Skeletal muscle cell (primary cell): ENCODE measurements at regions not wholly inside any gene's neighbourhood (a gene's known extent, or its start where the extent isn't known, plus 50 kb on each side); places are given as distances from the start of the nearest gene placed in this dataset.
"Not testable (repeated sequence)": the region's sequence is repeated elsewhere in the genome, so short reads cannot be mapped to it uniquely, and the experiment has no call there.

ENCODE experiments used
- DNase-seq: peaks from one replicate; pipeline ENCODE4 v3.0.0-alpha.2; 2010; ENCODE audit warnings: low read depth
- H3K4me3 ChIP-seq: 2 replicates; pipeline ENCODE4 v1.5.1; 2011; ENCODE audit warnings: low read depth, mild to moderate bottlenecking, control low read depth, low read length, moderate library complexity

DNA sequence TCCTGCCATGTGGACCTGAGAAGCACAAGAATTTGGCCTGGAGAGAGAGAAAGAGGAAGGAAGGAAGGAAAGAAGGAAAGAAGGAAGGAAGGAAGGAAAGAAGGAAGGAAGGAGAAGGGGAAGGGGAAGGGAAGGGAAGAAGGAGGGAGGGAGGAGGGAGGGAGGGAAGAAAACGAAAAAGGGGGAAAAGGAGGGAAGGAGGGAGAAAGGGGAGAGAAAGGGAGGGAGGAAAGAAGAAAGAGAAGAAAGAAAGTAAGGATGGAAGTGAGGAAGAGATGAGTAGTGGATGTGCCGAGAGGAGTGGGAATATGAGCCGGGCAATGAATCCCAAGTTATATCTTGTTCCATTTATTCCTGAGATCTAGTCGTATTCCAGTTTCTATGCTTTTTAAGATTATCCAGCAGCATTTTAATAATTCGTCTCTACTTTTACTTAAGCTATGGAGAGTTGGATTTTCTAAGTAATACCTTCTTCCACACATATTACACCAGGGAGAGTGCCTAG is 247.8 kb downstream of the TDRD15 start:
- no peak overlapping the region for H3K4me3 ChIP-seq
- no peak for DNase-seq

DNA sequence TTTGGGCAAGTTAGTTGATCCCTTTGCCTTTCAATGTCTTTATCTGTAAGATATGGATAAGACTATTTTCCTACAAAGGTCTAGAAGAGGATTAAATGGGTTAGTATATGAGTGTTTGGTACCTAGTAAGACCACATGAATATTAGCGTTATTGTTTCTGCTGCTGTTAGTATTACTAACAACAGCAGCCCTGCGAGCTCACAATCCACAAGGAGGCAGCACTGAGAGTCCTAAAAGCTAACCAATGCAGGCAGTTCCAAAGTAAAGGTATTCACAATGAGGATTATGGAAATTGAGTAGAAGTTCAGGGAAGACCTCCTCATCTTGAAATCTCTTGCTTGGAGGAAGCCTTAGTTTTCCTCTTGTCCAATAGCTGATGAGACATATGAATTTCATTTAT is 248.9 kb downstream of the TDRD15 start:
- DNase-seq = no peak
- H3K4me3 ChIP-seq = no peak overlapping the region

DNA sequence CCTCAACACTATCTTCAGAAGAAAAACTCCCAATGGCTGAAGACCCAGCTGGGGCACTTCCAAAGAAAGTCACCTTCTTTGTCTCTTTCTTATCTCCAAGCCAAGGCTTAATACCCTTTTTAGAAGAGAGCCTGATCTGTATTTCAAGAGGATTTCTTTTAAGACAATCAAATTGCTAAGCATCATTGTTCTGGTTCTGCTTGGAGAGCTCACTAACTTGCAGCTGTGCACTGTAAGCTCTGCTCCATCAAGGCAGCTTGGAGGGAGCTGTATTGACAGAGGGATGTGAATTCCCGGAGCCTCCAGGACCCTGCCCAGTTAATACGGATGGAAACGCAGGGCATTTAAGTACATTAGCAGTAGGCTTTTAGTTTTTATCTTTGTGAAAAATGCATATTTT is 253.1 kb downstream of the TDRD15 start:
- DNase-seq = no peak
- H3K4me3 ChIP-seq = no peak overlapping the region

DNA sequence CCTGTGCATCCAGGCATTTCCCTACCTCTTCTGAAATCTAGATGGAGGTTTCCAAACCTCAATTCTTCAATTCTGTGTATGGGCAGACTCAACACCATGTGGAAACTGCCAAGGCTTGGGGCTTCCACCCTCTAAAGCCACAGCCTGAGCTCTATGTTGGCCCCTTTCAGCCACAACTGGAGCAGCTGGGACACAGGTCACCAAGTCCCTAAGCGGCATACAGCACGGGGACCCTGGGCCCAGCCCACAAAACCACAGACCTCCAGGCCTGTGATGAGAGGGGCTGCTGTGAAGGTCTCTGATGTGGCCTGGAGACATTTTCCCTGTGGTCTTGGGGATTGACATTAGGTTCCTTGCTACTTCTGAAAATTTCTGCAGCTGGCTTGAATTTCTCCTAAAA is 255.4 kb downstream of the TDRD15 start:
- no peak for DNase-seq
- H3K4me3 ChIP-seq = no peak overlapping the region

DNA sequence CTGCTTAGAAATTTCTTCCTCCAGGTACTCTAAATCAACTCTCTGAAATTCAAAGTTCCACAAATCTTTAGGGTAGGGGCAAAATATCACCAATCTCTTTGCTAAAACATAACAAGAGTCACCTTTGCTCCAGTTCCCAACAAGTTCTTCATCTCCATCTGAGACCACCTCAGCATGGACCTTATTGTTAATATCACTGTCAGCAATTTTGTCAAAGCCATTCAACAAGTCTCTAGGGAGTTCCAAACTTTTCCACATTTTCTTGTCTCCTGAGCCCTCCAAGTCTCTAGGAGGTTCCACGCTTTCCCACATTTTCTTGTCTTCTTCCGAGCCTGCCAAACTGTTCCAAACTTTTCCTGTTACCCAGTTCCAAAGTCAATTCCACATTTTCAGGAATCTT is 255.9 kb downstream of the TDRD15 start:
- DNase-seq, H3K4me3 ChIP-seq: not testable (repeated sequence)

DNA sequence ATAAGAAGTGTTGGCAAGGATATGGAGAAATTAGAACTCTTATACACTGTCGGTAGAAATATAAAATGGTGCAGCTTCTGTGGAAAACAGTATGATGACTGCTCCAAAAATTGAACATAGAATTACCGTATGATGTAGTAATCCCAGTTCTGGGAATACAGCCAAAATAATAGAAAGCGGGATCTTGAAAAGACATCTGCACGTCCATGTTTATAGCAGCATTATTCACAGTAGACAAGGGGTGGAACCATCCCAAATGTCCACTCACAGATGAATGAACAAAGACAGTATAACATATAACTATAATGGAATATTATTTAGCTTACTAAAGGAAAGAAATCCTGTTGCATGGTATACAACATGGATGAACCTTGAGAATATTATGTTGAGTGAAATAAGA is 257.7 kb downstream of the TDRD15 start:
- DNase-seq = no peak
- H3K4me3 ChIP-seq = no peak overlapping the region

DNA sequence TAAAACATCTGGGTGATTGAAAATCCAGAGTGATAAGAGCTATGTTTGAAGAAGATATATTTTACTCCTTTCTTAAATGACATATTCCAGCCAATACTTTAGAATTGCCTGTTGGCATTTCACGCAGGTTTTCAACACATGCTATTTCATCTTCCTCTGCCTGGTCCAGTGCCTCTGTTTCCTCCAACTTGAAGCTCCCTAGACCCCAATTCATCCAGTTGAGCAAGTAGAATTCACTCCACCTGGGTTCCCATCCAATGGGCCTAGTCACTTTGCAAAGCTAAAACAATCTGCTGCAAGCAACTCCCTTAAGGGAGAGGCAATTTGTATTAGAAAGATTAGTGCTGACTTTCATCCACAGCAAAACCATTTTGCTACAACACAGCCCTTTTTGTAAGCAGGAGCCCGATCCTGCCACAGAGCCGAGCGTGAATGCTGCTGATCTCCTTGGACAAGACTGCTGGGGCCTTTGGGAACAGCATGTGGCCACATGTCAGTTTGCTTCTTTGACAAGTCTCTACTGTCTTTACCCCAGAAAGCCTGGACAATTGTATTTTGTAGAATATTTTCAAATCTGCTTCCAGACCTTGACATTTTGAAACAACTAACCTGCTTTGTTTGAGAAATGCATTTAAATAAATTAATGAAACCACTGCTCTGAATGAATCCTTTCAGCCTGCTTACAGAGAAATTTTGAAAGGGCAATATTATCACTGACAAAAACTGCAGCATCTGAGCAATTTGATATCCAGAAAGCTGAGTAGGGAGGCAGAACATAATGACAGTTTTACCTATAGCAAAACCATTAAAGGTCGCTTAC is 259.1 kb downstream of the TDRD15 start:
- H3K4me3 ChIP-seq = no peak overlapping the region

DNA sequence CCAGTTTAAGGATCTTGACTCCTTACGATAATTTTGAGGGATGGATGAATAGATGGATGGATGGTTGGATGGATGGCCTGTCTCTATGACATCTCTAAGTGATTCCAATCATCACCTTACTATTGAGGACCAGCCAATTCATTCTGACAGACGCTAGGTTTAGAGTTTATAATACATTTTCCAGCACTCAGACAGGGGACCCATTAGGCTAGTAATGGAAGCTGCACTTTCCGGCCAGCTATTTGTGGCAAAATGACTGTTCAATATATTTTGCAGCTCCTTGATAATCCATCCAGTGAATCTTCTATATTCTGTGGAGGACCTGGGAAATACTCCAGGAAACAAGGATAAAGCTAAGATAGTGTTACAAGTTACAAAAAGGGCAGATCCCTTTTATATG is 262.9 kb downstream of the TDRD15 start:
- H3K4me3 ChIP-seq = no peak overlapping the region
- no peak for DNase-seq

More for the DNA sequence above, 259.1 kb downstream of the TDRD15 start:
- DNase-seq = no peak

DNA sequence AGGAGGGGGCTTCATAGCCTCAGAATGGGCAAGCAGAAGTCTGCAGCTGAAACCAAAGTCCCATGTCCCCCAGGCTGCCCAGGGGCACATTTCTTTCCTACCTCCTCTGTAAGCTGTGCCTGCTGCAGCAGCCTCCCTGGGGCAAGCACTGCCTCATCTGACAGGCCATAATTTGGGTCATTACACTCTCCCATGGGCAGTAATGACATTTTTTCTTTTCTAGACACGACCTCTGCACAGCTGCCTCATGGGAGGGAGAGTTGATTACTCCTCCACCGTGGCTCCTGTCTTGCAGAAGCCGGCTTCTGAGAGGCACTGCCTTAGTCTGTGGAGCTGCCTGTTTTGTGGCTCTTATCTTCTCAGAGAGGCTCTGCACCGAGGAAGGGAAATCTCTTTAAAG is 268.9 kb downstream of the TDRD15 start:
- no peak for DNase-seq
- no peak overlapping the region for H3K4me3 ChIP-seq

DNA sequence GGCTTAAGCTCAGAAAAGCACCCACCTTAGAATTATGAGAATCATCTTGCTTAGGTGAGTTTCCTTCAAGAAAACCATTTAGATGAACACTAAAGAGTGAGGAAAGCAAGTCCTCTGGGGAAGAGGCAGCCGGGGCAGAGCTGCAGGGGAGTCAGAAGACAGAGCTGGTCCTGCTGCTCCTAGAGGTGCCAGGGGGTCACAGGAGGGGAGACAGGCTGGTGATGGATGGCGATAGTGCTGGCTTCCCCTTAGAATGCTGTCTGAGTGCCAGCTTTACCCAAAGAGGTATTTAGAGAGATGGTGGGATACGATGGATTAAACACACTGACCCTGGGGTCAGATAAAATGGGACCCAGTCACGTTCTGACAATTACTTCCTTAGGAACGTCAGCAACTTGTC is 269.4 kb downstream of the TDRD15 start:
- no peak overlapping the region for H3K4me3 ChIP-seq

DNA sequence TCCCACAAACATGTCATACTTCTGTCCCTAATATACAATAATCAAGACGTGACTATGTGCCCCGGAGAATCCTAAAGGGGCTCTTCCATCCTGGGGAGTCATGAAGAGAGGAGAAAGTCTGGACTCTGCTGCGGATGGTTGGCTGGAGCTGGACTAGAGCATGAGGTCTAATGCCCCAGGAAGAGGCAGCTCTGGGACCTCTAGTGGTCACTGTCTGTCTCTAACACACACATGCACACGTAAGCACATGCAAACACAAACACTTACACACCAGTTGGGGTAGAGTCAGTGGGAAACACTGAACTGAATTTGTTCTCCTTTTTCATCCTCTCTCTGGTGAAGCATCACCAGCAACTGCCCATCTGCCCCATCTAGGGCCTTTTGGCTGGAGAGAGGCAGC is 271.6 kb downstream of the TDRD15 start:
- no peak overlapping the region for H3K4me3 ChIP-seq

More for the DNA sequence above, 269.4 kb downstream of the TDRD15 start:
- no peak for DNase-seq

DNA sequence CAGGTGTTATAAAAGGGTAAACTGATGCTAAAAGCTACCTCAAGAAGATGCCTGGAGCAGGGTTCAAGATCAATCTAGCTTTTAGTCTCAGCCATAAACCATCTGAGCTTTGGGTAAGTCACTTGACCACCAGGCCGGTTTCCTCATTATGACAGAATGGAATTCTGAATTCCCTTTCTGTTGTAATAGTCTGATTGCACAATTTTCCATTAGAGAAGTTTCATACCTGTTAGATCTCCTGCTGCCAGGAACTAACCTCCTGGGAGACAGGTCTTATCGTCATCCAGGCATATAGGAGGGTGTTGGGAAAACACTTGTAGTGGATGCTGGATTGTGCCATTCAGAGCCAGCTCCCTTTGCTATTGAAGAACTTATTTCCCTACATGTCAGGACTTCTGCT is 272.5 kb downstream of the TDRD15 start:
- DNase-seq = no peak
- no peak overlapping the region for H3K4me3 ChIP-seq

More for the DNA sequence above, 271.6 kb downstream of the TDRD15 start:
- DNase-seq = no peak

DNA sequence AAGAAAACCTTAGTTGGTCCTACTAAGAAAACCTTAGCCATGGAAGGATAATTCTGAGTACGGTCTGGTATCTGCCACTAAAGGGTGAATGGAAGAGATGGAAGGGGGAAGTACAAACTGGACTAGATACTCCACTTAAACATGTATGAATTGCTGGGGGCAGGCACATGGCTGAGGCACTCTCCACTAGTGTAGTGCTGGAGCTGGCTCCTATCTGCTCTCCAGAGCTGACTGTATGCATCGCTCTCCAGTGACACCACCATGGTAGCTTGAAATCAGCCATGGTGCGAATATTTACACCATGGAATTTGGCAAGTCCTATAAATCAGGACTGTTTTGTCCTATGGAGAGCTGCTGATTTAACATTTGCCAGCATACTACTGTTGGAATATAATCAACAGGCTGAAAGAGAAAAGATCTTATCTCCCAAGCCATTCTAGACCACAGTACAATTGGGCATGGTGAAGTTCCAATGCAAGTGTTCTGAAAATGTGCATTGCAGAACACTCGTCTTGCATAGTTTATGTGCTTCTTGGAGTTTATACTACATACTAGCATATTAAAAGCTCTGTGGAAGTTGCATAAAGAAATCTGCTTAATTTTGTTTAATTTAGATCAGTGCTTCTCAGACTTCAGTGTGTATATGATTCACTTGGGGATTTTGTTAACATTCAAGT is 277.4 kb downstream of the TDRD15 start:
- no peak for DNase-seq
- no peak overlapping the region for H3K4me3 ChIP-seq

DNA sequence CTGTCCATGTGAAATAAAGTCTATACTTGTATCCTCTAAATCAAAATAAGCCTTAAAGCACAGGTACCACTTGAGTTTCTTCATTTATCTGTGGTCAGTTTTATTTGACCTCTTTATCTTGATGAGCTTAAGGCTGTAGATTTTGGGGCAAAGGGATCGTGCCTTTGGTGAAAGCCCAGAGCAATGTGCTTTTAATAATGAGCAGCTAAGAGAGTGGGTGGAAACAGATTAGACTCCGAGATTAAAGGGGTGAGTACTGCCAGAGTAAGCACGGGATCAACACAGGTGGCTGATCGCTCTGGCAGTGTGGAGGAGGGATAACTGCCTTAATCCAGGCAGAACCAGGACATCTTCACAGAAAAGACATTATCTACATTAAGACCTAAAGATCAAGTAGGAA is 280.4 kb downstream of the TDRD15 start:
- H3K4me3 ChIP-seq = no peak overlapping the region
- DNase-seq = no peak

DNA sequence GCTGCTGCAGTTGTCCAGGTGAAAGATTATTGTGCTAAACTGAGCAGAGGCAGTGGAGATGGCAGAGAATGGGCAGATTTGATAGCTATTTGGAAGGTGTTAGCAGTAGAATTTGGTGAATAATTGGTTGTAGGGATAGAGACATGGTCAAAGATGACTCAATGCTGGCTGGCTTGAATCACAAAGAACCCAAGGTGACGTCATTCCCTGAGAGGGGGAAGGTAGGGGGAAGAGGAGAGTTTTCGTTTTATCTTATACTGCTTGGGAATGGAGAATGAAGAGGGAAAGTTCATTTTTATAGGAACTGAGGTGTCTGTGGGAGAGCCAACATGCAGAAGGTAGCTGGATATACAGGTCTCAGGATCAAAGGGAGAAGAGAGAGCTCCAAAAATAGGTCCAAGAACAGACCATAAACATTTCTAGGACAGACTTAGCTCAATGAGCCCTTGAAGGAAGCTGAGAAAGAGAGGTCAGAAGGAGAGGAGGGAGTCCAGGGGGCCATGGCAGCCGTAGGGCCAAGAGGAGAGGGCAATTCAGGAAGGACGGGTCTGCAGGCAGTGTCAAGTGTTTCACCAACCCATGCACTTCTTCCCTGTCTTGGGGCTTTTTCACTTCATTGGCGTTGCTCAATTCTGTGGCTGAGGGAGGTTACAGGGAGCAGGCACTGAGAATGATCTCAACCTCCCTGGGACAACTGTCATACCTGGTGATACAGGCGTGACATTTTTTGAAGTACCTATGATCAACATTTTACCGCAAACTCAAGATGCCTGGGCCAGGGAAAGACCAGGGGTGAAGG is 281.3 kb downstream of the TDRD15 start:
- no peak for DNase-seq
- no peak overlapping the region for H3K4me3 ChIP-seq

DNA sequence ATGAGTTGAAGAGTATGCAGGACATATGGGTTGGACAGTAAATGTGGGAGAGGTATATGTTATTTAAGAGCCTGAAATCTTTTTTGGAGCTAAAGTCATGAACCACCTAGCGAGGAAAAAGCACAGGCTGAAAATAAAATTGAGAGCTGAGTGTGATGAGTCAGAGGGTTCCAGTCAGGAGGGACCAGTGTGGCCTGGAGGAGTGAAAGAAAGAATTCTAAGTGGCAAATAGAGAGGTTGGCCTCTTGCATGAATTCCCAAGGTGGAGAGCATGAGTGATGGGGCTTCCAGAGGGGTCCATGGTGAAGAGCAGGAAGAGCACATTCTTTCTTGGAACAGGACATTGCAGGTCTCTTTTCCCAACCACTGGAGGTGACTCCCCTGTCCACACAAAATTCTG is 282.6 kb downstream of the TDRD15 start:
- H3K4me3 ChIP-seq = no peak overlapping the region
- no peak for DNase-seq

DNA sequence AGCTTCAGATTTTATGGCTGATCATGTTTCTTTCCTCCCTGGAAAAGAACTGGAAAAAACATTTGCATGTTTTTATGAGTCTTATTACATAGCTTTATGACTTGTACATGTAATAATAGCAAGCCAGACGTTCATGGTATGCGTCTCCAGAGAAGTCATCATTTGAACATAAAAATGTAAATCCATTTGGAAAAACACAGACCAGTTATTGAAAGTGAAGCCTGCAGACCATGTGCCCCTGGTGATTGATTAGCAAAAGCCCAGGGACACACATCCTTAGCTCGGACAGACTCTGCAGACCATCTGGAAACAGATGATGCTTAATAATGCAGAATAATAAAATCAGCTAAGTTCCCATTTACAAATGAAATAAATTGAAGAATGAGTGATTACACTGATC is 283.1 kb downstream of the TDRD15 start:
- no peak overlapping the region for H3K4me3 ChIP-seq
- DNase-seq = no peak

DNA sequence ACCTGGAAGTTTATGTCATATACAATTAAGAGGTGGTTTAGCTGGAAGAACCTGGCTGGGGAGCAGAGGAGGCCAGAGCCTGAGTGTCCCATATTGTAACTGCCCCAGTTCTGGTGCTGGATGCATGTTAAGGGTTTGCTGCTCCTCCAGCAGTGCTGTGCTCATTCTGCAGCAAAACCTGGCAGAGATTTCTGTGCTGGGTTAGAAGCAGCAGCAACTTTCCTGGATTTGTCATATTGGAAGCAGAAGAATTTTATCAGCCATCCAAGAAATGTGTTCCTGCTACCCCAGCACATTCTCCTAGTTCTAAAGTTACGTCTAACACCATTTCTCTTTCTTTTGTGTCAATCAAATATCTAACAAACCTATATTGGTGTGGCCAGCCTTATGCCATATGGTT is 284.1 kb downstream of the TDRD15 start:
- DNase-seq = no peak
- H3K4me3 ChIP-seq = no peak overlapping the region

DNA sequence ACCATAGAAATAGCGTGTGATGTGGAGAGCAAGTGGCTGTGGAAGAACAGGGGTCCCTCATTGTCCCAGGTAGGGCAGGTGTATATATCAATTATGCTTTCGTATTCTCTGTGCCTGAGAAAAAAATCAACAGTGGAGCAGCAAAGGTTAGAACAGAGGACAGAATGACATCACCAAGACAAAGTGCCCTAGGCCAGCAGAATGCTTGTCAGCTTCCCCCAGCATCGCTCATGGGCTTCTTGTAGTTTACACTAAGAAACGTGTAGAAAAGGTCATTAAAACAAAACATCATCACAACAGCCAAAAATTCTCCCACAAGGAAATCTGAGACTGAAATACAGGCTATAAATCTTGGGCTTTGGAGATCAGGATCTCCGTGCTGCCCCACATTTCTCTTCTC is 288.0 kb downstream of the TDRD15 start:
- H3K4me3 ChIP-seq = no peak overlapping the region
- no peak for DNase-seq

DNA sequence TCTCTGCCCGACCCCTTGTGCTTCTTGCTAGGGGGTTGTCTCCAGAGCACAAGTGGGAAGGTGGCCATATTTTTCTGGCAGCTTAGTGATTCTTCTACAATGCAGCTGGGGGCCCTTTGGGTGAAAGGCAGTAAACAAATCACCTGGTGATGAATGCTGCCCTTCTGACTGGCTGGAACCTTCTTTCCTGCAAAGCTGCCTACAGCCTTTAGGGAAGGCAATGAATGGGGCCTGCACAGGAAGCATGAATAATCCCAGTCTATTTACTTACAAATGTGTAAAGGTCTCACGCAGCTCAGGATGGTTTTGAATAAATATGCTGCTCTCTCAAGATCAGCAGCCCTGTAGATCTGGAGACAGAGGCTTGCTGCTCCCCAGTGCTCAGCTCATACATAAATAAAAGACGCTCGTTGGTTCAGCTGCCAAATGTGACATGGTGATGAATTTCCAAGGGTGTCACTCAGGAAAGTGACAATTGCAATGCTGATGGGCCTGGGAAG is 289.2 kb downstream of the TDRD15 start:
- DNase-seq = no peak
- H3K4me3 ChIP-seq = no peak overlapping the region
